IMR-90 (cell line): ENCODE measurements at regions not wholly inside any gene's neighbourhood (a gene's known extent, or its start where the extent isn't known, plus 50 kb on each side); places are given as distances from the start of the nearest gene placed in this dataset.

Experiments
- ATAC-seq: fragments of 200-7000 bp; cut with Tn5 transposase; 2 replicates; pipeline ENCODE4 v1.9.1; 2020; ENCODE audit warnings: low read depth, mild to moderate bottlenecking, moderate library complexity
- BruUV-seq: library from RNA; stranded (reverse); fragments of 400-500 nt; replicated peaks from 2 replicates; lab custom pipeline; 2021; lab: Mats Ljungman, UMichigan
- CTCF ChIA-PET: fragments of 300-600 bp; formaldehyde crosslinking; extraction: SDS; loops from one replicate; lab custom pipeline; 2021; ENCODE audit warnings: antibody characterized with exemption; lab: Yijun Ruan, JAX
- POLR2A ChIA-PET: fragments of 300-600 bp; sonication (Branson Sonifier 250); formaldehyde crosslinking; loops from one replicate; lab custom pipeline; 2022; ENCODE audit warnings: antibody characterized with exemption; ENCODE audit not compliant: unreplicated experiment; lab: Charles Lee
- DNase-seq: peaks from one replicate; pipeline ENCODE4 v3.0.0; 2013
- H2AFZ ChIP-seq: replicated peaks from 2 replicates; pipeline ENCODE3; 2013; ENCODE audit warnings: low read length, mild to moderate bottlenecking; ENCODE audit not compliant: poor library complexity
- H2AK5ac ChIP-seq: 2 replicates; pipeline ENCODE4 v1.6.1; 2013; ENCODE audit warnings: low read depth, low read length, inconsistent platforms
- H2AK9ac ChIP-seq: replicated peaks from 2 replicates; pipeline ENCODE3; 2013; ENCODE audit warnings: mild to moderate bottlenecking, low read depth, low read length, moderate library complexity; ENCODE audit not compliant: poor library complexity
- H2BK120ac ChIP-seq: 2 replicates; pipeline ENCODE4 v1.6.1; 2013; ENCODE audit warnings: low read depth, low read length, inconsistent platforms
- H2BK15ac ChIP-seq: 3 replicates; pipeline ENCODE4 v1.6.1; 2013; ENCODE audit warnings: low read depth, low read length, inconsistent platforms
- H2BK20ac ChIP-seq: 2 replicates; pipeline ENCODE4 v1.6.1; 2013; ENCODE audit warnings: low read depth, mild to moderate bottlenecking, inconsistent platforms, low read length, moderate library complexity
- H2BK5ac ChIP-seq: 2 replicates; pipeline ENCODE4 v1.6.1; 2013; ENCODE audit warnings: mild to moderate bottlenecking, low read depth, low read length, inconsistent platforms; ENCODE audit not compliant: poor library complexity, severe bottlenecking
- H3K14ac ChIP-seq: replicated peaks from 2 replicates; pipeline ENCODE4 v1.6.1; 2013; ENCODE audit warnings: low read depth, low read length, inconsistent platforms
- H3K18ac ChIP-seq: 2 replicates; pipeline ENCODE4 v1.6.1; 2013; ENCODE audit warnings: low read depth, low read length, control low read depth
- H3K23ac ChIP-seq: 2 replicates; pipeline ENCODE4 v1.6.1; 2013; ENCODE audit warnings: low read depth, low read length, inconsistent platforms
- H3K27ac ChIP-seq: 2 replicates; pipeline ENCODE4 v1.5.1; 2013; ENCODE audit warnings: mild to moderate bottlenecking, control low read depth, low read length; ENCODE audit not compliant: insufficient read depth
- H3K27me3 ChIP-seq: 2 replicates; pipeline ENCODE4 v1.6.1; 2013; ENCODE audit warnings: low read length; ENCODE audit not compliant: control insufficient read depth, insufficient read depth
- H3K36me3 ChIP-seq: 2 replicates; pipeline ENCODE4 v1.6.1; 2013; ENCODE audit warnings: low read length, mixed read lengths; ENCODE audit not compliant: control insufficient read depth, insufficient read depth
- H3K4ac ChIP-seq: 2 replicates; pipeline ENCODE4 v1.6.1; 2013; ENCODE audit warnings: low read depth, low read length, inconsistent platforms
- H3K4me1 ChIP-seq: 2 replicates; pipeline ENCODE4 v1.6.1; 2013; ENCODE audit warnings: low read length, mixed read lengths; ENCODE audit not compliant: control insufficient read depth, insufficient read depth
- H3K4me2 ChIP-seq: 2 replicates; pipeline ENCODE4 v1.6.1; 2013; ENCODE audit warnings: low read depth, mild to moderate bottlenecking, control low read depth, low read length, moderate library complexity
- H3K4me3 ChIP-seq: 2 replicates; pipeline ENCODE4 v1.5.1; 2013; ENCODE audit warnings: low read depth, mild to moderate bottlenecking, control low read depth, low read length, moderate library complexity; ENCODE audit not compliant: insufficient read depth
- H3K56ac ChIP-seq: 2 replicates; pipeline ENCODE4 v1.6.1; 2013; ENCODE audit warnings: low read length, inconsistent platforms; ENCODE audit not compliant: insufficient read depth; ENCODE audit errors: extremely low read depth
- H3K79me1 ChIP-seq, 2 experiments: 2 replicates each; pipeline ENCODE4 v1.6.1; 2013; ENCODE audit warnings: low read length in 2 of 2, inconsistent platforms in 1 of 2, low read depth in 1 of 2
- H3K9ac ChIP-seq: 2 replicates; pipeline ENCODE4 v1.6.1; 2013; ENCODE audit warnings: low read depth, low read length, control low read depth
- H3K9me1 ChIP-seq: 2 replicates; pipeline ENCODE4 v1.6.1; 2013; ENCODE audit warnings: low read length, inconsistent platforms; ENCODE audit not compliant: insufficient read depth
- H3K9me3 ChIP-seq: 2 replicates; pipeline ENCODE4 v1.6.1; 2013; ENCODE audit warnings: low read length; ENCODE audit not compliant: control insufficient read depth, insufficient read depth
- H4K20me1 ChIP-seq: 2 replicates; pipeline ENCODE4 v1.6.1; 2013; ENCODE audit warnings: low read length, inconsistent platforms; ENCODE audit not compliant: insufficient read depth
- H4K5ac ChIP-seq: 2 replicates; pipeline ENCODE4 v1.6.1; 2013; ENCODE audit warnings: mild to moderate bottlenecking, low read depth, low read length, control low read depth
- H4K8ac ChIP-seq, 2 experiments: 2 replicates each; pipeline ENCODE4 v1.6.1; 2013; ENCODE audit warnings: low read depth in 2 of 2, low read length in 2 of 2, control low read depth in 1 of 2, inconsistent platforms in 1 of 2
- H4K91ac ChIP-seq: 2 replicates; pipeline ENCODE4 v1.6.1; 2013; ENCODE audit warnings: low read depth, low read length, inconsistent platforms; ENCODE audit not compliant: insufficient read depth
- BHLHE40 ChIP-seq: fragments of 150-350 bp; IDR thresholded peaks from 2 replicates; pipeline ENCODE4 v1.6.1; 2016; ENCODE audit warnings: mild to moderate bottlenecking, low read depth, low read length
- CEBPB ChIP-seq: IDR thresholded peaks from 2 replicates; pipeline ENCODE4 v1.6.1; 2012; ENCODE audit warnings: low read depth, low read length, improper control_type of control experiment
- CHD1 ChIP-seq: IDR thresholded peaks from 2 replicates; pipeline ENCODE4 v1.6.1; 2012; ENCODE audit warnings: low read depth, low read length, improper control_type of control experiment
- CTCF ChIP-seq: conservative IDR thresholded peaks from 2 replicates; pipeline ENCODE4 v1.5.1; 2012; ENCODE audit warnings: mild to moderate bottlenecking, low read depth, low read length, improper control_type of control experiment
- MAFK ChIP-seq: IDR thresholded peaks from 2 replicates; pipeline ENCODE4 v1.6.1; 2012; ENCODE audit warnings: low read depth, low read length, improper control_type of control experiment
- MAZ ChIP-seq: IDR thresholded peaks from 2 replicates; pipeline ENCODE4 v1.6.1; 2012; ENCODE audit warnings: low read depth, mild to moderate bottlenecking, low read length, improper control_type of control experiment, moderate library complexity, borderline replicate concordance
- MXI1 ChIP-seq: IDR thresholded peaks from 2 replicates; pipeline ENCODE4 v1.6.1; 2012; ENCODE audit warnings: low read depth, mild to moderate bottlenecking, low read length, moderate library complexity, borderline replicate concordance
- NFE2L2 ChIP-seq: fragments of 150-350 bp; IDR thresholded peaks from 2 replicates; pipeline ENCODE4 v1.6.1; 2016; ENCODE audit warnings: low read depth, mild to moderate bottlenecking, low read length
- POLR2A ChIP-seq: IDR thresholded peaks from 2 replicates; pipeline ENCODE4 v1.6.1; 2012; ENCODE audit warnings: mild to moderate bottlenecking, low read depth, low read length
- USF2 ChIP-seq: fragments of 150-350 bp; IDR thresholded peaks from 2 replicates; pipeline ENCODE4 v1.6.1; 2017; ENCODE audit warnings: mild to moderate bottlenecking, antibody characterized with exemption, low read length, low read depth
- WGBS, 2 experiments: methylation state at CpG; one replicate each; pipeline versions ENCODE4 v1.1.5 to v1.1.7; 2013; ENCODE audit warnings: missing lambda C conversion rate in 2 of 2; ENCODE audit not compliant: insufficient read length in 1 of 2; ENCODE audit errors: extremely low coverage in 2 of 2; 5-methylcytosine and 5-hydroxymethylcytosine counted together
- dilution Hi-C: fragments of 300-500 bp; cut with HindIII; formaldehyde crosslinking; loops from one replicate; pipeline ENCODE4 v1.14.3; 2018; ENCODE audit warnings: low sequenced_read_pairs; ENCODE audit not compliant: unreplicated experiment
- in situ Hi-C: fragments of 300-500 bp; cut with MboI; formaldehyde crosslinking; loops from 3 replicates; pipeline ENCODE4 v1.14.3; 2019; ENCODE audit warnings: low sequenced_read_pairs, inconsistent platforms, mixed read lengths
- intact Hi-C: fragments of 100-400 bp; cut with micrococcal nuclease; formaldehyde crosslinking; loops from 2 replicates; pipeline ENCODE4 v1.10.0; 2022

- no peaks in the 10 kb centered on the region for H4K20me1 ChIP-seq
- H4K8ac ChIP-seq = 0 out of 4 replicates have a peak overlapping the region, but pooled peaks of 1 of the 2 experiments have one; percentile 55
- H3K56ac ChIP-seq = no peak overlapping the region
- H3K27ac ChIP-seq = no peak overlapping the region
- no peaks in the 10 kb centered on the region for H3K27me3 ChIP-seq
- H2AK5ac ChIP-seq = no peak overlapping the region
- dilution Hi-C loops = no loop called here
- H2BK120ac ChIP-seq = no peak overlapping the region
- no peak overlapping the region for H3K23ac ChIP-seq
- H4K91ac ChIP-seq = no peak overlapping the region
- no peak overlapping the region for H2AFZ ChIP-seq
- CTCF ChIA-PET = no interaction called here
- H3K9me1 ChIP-seq = no peaks in the 10 kb centered on the region
- H3K4me1 ChIP-seq = peaks cover 2% of the 10 kb centered on the region
- no peak overlapping the region for H3K4me3 ChIP-seq
- no peaks in the 10 kb centered on the region for H3K9me3 ChIP-seq
- no peaks in the 10 kb centered on the region for H3K79me1 ChIP-seq
- POLR2A ChIA-PET = no interaction called here
- TF ChIP-seq NFE2L2 (no peak), CEBPB (no peak), POLR2A (no peak), USF2 (no peak), CTCF (no peak), MAFK (no peak), MAZ (no peak), BHLHE40 (no peak), MXI1 (no peak), CHD1 (no peak)
- no peak overlapping the region for H3K9ac ChIP-seq
- no peak overlapping the region for H2BK20ac ChIP-seq
- H3K4me2 ChIP-seq = no peak overlapping the region
- WGBS, 2 experiments = no CpG with 5 or more reads among the region's 3 CpGs
- ATAC-seq = no peak
- no peak overlapping the region for H2BK5ac ChIP-seq
- in situ Hi-C loops = no loop called here
- H3K14ac ChIP-seq = no peak overlapping the region
- H2AK9ac ChIP-seq = no peak overlapping the region
- H3K4ac ChIP-seq = no peak overlapping the region
- no TSS peak for BruUV-seq
- no peak overlapping the region for H2BK15ac ChIP-seq
- no peaks in the 10 kb centered on the region for H3K36me3 ChIP-seq
- H3K18ac ChIP-seq = 0 out of 2 replicates have a peak overlapping the region, but pooled peaks have one; percentile 12
- no peak overlapping the region for H4K5ac ChIP-seq
- DNase-seq = peak; percentile 72
- intact Hi-C loops = no loop called here
Observed at GRCh38 chr11:121714351-121714750, 261.6 kb upstream of the SORL1-AS1 start.
